Neural cell (in vitro differentiated cells): ENCODE measurements at regions not wholly inside any gene's neighbourhood (a gene's known extent, or its start where the extent isn't known, plus 50 kb on each side); places are given as distances from the start of the nearest gene placed in this dataset.

Experiments used
- CTCF ChIP-seq: fragments of 450-650 bp; IDR thresholded peaks from 2 replicates; pipeline ENCODE4 v1.5.1; 2014; ENCODE audit warnings: antibody characterized with exemption, mild to moderate bottlenecking, moderate library complexity; ENCODE audit not compliant: poor library complexity, severe bottlenecking
- EP300 ChIP-seq: fragments of 450-650 bp; conservative IDR thresholded peaks from 2 replicates; pipeline ENCODE4 v1.6.1; 2014; ENCODE audit warnings: antibody characterized with exemption, mild to moderate bottlenecking, moderate library complexity; ENCODE audit not compliant: poor library complexity, severe bottlenecking
- EZH2 ChIP-seq: fragments of 200-600, 300-800 bp; shearing (Covaris generic), sonication (generic); IDR thresholded peaks from 2 replicates; pipeline ENCODE4 v1.6.1; 2014; ENCODE audit warnings: antibody characterized with exemption, low read length, borderline replicate concordance, mild to moderate bottlenecking; ENCODE audit not compliant: insufficient read depth, poor library complexity, severe bottlenecking
- POLR2AphosphoS5 ChIP-seq: IDR thresholded peaks from 2 replicates; pipeline ENCODE4 v1.6.1; 2012
- RAD21 ChIP-seq: fragments of 450-650 bp; conservative IDR thresholded peaks from 2 replicates; pipeline ENCODE4 v1.6.1; 2014; ENCODE audit warnings: antibody characterized with exemption, mild to moderate bottlenecking, moderate library complexity
- REST ChIP-seq: IDR thresholded peaks from 2 replicates; pipeline ENCODE4 v1.6.1; 2012; ENCODE audit warnings: borderline replicate concordance
- SMC3 ChIP-seq: fragments of 450-650 bp; conservative IDR thresholded peaks from 2 replicates; pipeline ENCODE4 v1.6.1; 2014; ENCODE audit warnings: antibody characterized with exemption, mild to moderate bottlenecking, moderate library complexity; ENCODE audit not compliant: poor library complexity
- TAF1 ChIP-seq: IDR thresholded peaks from 2 replicates; pipeline ENCODE4 v1.6.1; 2012; ENCODE audit warnings: low read depth

- TF ChIP-seq EZH2: no peak
- TF ChIP-seq CTCF: no peak
- no peak for TF ChIP-seq RAD21
- TF ChIP-seq POLR2AphosphoS5: no peak
- no peak for TF ChIP-seq REST
- no peak for TF ChIP-seq EP300
- no peak for TF ChIP-seq SMC3
- TF ChIP-seq TAF1: no peak
These were observed 533.6 kb downstream of the HAO1 start for GRCh38 chr20:7406671-7407070.
